Peyer's patch (tissue), 4 donors: ENCODE measurements at regions not wholly inside any gene's neighbourhood (a gene's known extent, or its start where the extent isn't known, plus 50 kb on each side); places are given as distances from the start of the nearest gene placed in this dataset.

Experiments
- POLR2A ChIP-seq, 2 donors: fragments of 450-650 bp; IDR thresholded peaks; one replicate each; pipeline ENCODE4 v1.5.1; 2017; ENCODE audit warnings: antibody characterized with exemption in 2 of 2, mild to moderate bottlenecking in 2 of 2, moderate library complexity in 2 of 2
- TF ChIP-seq, protein P1 (sequence below), 6 experiments: fragments of 450-650 bp in 4 of 6; fragments of 200-600 bp in 2 of 6; sonication (generic) in 1 of 6; IDR thresholded peaks; one replicate each; pipeline ENCODE4 v1.5.1; 2017 to 2019; ENCODE audit warnings: antibody characterized with exemption in 6 of 6, mild to moderate bottlenecking in 3 of 6, moderate library complexity in 1 of 6

DNA sequence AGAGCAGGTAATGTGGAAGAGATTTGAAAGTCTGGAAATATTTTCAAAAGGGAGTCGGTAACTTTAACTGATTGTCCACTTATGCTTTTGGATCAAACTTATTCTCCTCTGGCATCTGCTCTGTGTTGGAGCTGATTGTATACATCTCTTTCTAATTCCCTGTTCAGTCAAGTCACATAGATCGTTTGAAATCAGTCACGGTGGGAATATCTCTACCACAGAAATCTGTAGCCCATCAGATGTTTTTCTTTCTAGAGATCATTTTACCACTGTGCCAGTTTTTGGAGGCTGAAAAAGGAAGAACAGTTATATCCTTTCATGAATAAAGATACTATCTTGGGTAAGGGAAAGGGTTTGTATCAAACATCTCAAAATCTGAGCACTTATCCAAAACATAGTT is 1853.3 kb downstream of the EFNA5 start:
- TF ChIP-seq, protein P1, sequence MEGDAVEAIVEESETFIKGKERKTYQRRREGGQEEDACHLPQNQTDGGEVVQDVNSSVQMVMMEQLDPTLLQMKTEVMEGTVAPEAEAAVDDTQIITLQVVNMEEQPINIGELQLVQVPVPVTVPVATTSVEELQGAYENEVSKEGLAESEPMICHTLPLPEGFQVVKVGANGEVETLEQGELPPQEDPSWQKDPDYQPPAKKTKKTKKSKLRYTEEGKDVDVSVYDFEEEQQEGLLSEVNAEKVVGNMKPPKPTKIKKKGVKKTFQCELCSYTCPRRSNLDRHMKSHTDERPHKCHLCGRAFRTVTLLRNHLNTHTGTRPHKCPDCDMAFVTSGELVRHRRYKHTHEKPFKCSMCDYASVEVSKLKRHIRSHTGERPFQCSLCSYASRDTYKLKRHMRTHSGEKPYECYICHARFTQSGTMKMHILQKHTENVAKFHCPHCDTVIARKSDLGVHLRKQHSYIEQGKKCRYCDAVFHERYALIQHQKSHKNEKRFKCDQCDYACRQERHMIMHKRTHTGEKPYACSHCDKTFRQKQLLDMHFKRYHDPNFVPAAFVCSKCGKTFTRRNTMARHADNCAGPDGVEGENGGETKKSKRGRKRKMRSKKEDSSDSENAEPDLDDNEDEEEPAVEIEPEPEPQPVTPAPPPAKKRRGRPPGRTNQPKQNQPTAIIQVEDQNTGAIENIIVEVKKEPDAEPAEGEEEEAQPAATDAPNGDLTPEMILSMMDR (IDR thresholded peaks at IDR 0.05), result no peak
- no peak for TF ChIP-seq POLR2A (IDR thresholded peaks at IDR 0.05)
